Common myeloid progenitor, CD34-positive (primary cell): ENCODE measurements at regions not wholly inside any gene's neighbourhood (a gene's known extent, or its start where the extent isn't known, plus 50 kb on each side); places are given as distances from the start of the nearest gene placed in this dataset.

ENCODE experiments used
- CTCF ChIA-PET: fragments of 350-600 bp; sonication (Branson Sonifier 250); formaldehyde crosslinking; loops from one replicate; lab custom pipeline; 2021; ENCODE audit warnings: antibody characterized with exemption; lab: Charles Lee
- POLR2A ChIA-PET: fragments of 350-600 bp; sonication (Branson Sonifier 250); formaldehyde crosslinking; loops from one replicate; lab custom pipeline; 2021; ENCODE audit warnings: antibody characterized with exemption; lab: Charles Lee
- DNase-seq, 3 donors: peaks; one replicate each; pipeline versions ENCODE4 v3.0.0 to v3.0.0-alpha.2; 2013
- H3K27ac ChIP-seq, 2 experiments: 1 replicate in 1 of 2; 2 replicates in 1 of 2; pipeline ENCODE4 v1.7.0; 2013; ENCODE audit warnings: inconsistent platforms in 2 of 2, low read length in 2 of 2, mild to moderate bottlenecking in 2 of 2, low read depth in 1 of 2, moderate library complexity in 1 of 2; ENCODE audit not compliant: severe bottlenecking in 2 of 2, insufficient read depth in 1 of 2, poor library complexity in 1 of 2
- H3K27me3 ChIP-seq, 5 experiments: replicated peaks in 2 of 5; 1 replicate in 3 of 5; 2 replicates in 2 of 5; pipeline versions ENCODE4 v1.6.1 to v1.7.0; 2013; ENCODE audit warnings: low read length in 4 of 5, mild to moderate bottlenecking in 2 of 5, moderate library complexity in 2 of 5, inconsistent platforms in 1 of 5; ENCODE audit not compliant: insufficient read depth in 5 of 5, control insufficient read depth in 4 of 5
- H3K36me3 ChIP-seq, 4 experiments: 1 replicate in 2 of 4; 2 replicates in 2 of 4; pipeline versions ENCODE4 v1.6.1 to v1.7.0; 2013; ENCODE audit warnings: low read length in 3 of 4, control low read depth in 1 of 4, mild to moderate bottlenecking in 1 of 4; ENCODE audit not compliant: control insufficient read depth in 4 of 4, insufficient read depth in 4 of 4
- H3K4me1 ChIP-seq, 4 experiments: 1 replicate in 3 of 4; 2 replicates in 1 of 4; pipeline versions ENCODE4 v1.6.1 to v1.7.1; 2013; ENCODE audit warnings: low read length in 3 of 4, mild to moderate bottlenecking in 3 of 4, control low read depth in 1 of 4, inconsistent platforms in 1 of 4, moderate library complexity in 1 of 4; ENCODE audit not compliant: control insufficient read depth in 4 of 4, insufficient read depth in 4 of 4; ENCODE audit errors: control extremely low read depth in 1 of 4
- H3K4me3 ChIP-seq, 7 experiments: 1 replicate in 4 of 7; 2 replicates in 3 of 7; pipeline versions ENCODE4 v1.5.1 to v1.7.0; 2013; ENCODE audit warnings: mild to moderate bottlenecking in 7 of 7, low read length in 6 of 7, moderate library complexity in 6 of 7, inconsistent platforms in 2 of 7, low read depth in 2 of 7, control low read depth in 1 of 7; ENCODE audit not compliant: insufficient read depth in 4 of 7, control insufficient read depth in 1 of 7; ENCODE audit errors: extremely low read depth in 1 of 7
- H3K9me3 ChIP-seq, 5 experiments: 1 replicate in 4 of 5; 2 replicates in 1 of 5; pipeline versions ENCODE4 v1.6.1 to v1.7.1; 2013; ENCODE audit warnings: low read length in 4 of 5, mild to moderate bottlenecking in 2 of 5, inconsistent platforms in 1 of 5, low read depth in 1 of 5, moderate library complexity in 1 of 5; ENCODE audit not compliant: control insufficient read depth in 4 of 5, insufficient read depth in 2 of 5; ENCODE audit errors: control extremely low read depth in 1 of 5
- WGBS: methylation state at CpG from one replicate; pipeline ENCODE4 v1.1.5; 2013; ENCODE audit not compliant: insufficient coverage; 5-methylcytosine and 5-hydroxymethylcytosine counted together

DNA sequence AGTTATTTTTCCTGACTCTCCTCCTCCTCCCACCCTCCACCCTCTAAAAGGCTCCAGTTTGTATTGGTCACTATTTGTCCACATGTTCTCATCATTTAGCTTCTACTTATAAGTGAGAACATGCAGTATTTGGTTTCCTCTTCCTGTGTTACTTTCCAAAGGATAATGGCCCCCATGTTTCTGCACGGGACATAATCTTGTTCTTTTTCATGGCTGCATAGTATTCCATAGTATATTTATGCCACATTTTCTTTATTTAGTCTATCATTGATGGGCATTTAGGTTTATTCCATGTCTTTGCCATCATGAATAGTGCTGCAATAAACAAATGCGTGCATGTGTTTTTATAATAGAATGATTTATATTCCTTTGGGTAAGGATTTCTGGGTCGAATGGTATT is 167.3 kb upstream of the GRID2 start:
- no peak overlapping the region for H3K27ac ChIP-seq
- no peaks in the 10 kb centered on the region for H3K27me3 ChIP-seq
- no peak overlapping the region for H3K4me3 ChIP-seq
- H3K9me3 ChIP-seq: peaks cover 0 to 3% (median 0%) of the 10 kb centered on the region in 5 experiments
- ChIA-PET POLR2A (no interaction called here), CTCF (no interaction called here)
- DNase-seq: no peak
- WGBS: no CpG with 5 or more reads among the region's 3 CpGs
- no peaks in the 10 kb centered on the region for H3K4me1 ChIP-seq
- H3K36me3 ChIP-seq: no peaks in the 10 kb centered on the region

DNA sequence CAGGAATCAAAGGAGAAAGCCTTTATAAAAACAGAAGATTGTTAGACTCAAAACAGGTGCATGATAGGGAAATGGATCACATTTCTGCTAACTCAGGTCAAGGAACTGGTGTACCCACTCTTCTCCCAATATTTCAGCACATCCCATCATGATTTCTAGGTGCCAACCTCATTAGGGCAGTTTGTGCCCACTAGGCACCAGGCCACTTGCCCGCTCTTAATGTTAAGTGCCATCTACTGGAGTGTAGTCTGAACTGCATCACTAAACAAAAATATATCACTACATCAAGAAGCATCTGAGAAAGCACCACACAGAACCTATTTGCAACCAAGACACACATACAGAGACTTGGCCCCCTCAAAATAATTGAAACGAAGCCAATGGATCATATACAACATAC is 140.4 kb upstream of the GRID2 start:
- peak; percentile 1 to 8 (median 7) for DNase-seq
- H3K4me1 ChIP-seq: no peaks in the 10 kb centered on the region
- H3K9me3 ChIP-seq: peaks cover 0 to 2% (median 0%) of the 10 kb centered on the region in 5 experiments
- no peaks in the 10 kb centered on the region for H3K27me3 ChIP-seq
- no peak overlapping the region for H3K27ac ChIP-seq
- ChIA-PET POLR2A (no interaction called here), CTCF (no interaction called here)
- WGBS: 100% methylated on average over 1 of the region's 2 CpGs
- H3K36me3 ChIP-seq: no peaks in the 10 kb centered on the region
- no peak overlapping the region for H3K4me3 ChIP-seq

DNA sequence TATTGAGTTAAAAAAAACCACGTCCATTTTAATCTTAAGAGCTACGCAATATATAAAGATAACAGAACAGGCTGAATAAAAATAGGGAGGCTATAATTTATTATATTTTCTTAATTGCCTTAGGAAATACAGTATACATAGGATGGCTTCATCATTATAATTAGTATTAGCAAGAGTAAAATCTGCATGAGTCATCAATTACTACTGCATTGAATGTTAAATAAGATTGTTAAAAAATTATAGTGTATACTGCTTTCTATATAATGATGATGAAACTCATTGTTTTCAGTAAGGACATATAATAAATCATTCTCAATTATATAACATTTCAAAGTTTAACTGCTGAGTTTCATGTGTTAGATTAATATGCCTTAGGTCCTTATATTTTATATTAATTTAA is 133.4 kb upstream of the GRID2 start:
- Histone ChIP-seq H3K4me1 (no peaks in the 10 kb centered on the region), H3K27ac (no peak overlapping the region), H3K27me3 (no peaks in the 10 kb centered on the region), H3K9me3 (no peaks in the 10 kb centered on the region), H3K36me3 (no peaks in the 10 kb centered on the region), H3K4me3 (no peak overlapping the region)
- ChIA-PET POLR2A (no interaction called here), CTCF (no interaction called here)
- DNase-seq: no peak
- WGBS: no CpG with 5 or more reads among the region's 2 CpGs

DNA sequence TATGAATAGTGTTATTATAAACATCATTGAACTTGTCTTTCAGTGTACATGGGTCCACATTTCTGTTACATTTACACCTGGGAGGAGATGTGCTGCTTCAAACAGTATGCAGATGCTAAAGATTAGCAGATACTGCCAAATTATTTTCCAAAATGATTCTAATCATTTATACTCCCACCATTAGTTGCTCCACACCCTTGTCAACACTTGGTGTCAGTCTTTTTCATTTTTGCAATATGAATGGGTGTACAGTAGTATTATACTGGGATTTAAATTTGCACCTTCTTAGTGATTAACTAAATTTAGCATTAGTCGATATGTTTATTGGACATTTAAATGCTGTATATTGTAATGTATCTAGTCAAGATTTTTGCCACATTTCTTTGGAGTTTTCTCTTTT is 131.6 kb upstream of the GRID2 start:
- Histone ChIP-seq H3K4me3 (no peak overlapping the region), H3K36me3 (no peaks in the 10 kb centered on the region), H3K4me1 (no peaks in the 10 kb centered on the region), H3K27me3 (no peaks in the 10 kb centered on the region), H3K27ac (no peak overlapping the region), H3K9me3 (no peaks in the 10 kb centered on the region)
- no peak for DNase-seq
- WGBS: 100% methylated on average over 1 of the region's 1 CpG
- CTCF ChIA-PET: no interaction called here
- POLR2A ChIA-PET: no interaction called here

DNA sequence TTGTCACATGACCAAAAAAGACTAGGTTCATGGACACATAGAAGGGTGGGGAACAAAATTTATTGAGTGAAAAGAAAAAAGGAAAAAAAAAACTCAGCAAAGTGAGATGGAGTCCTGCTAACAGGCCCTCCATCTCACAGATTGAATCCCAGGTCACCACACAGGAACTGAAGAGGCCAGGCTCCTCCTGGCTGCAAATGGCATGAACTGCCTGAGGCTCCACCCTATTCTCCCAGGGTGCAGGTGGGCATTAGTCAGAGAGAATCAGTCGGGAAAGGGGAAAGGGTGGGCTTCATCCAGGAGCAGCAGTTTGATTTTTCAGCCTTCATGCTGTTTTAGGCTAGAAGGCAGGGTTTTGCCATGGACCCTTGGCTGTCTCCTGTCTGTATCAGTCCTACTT is 128.5 kb upstream of the GRID2 start:
- no peak overlapping the region for H3K27ac ChIP-seq
- 75% methylated on average over 1 of the region's 1 CpG for WGBS
- no peaks in the 10 kb centered on the region for H3K9me3 ChIP-seq
- no peak for DNase-seq
- POLR2A ChIA-PET: no interaction called here
- no peak overlapping the region for H3K4me3 ChIP-seq
- H3K27me3 ChIP-seq: no peaks in the 10 kb centered on the region
- no peaks in the 10 kb centered on the region for H3K36me3 ChIP-seq
- no peaks in the 10 kb centered on the region for H3K4me1 ChIP-seq
- CTCF ChIA-PET: no interaction called here

DNA sequence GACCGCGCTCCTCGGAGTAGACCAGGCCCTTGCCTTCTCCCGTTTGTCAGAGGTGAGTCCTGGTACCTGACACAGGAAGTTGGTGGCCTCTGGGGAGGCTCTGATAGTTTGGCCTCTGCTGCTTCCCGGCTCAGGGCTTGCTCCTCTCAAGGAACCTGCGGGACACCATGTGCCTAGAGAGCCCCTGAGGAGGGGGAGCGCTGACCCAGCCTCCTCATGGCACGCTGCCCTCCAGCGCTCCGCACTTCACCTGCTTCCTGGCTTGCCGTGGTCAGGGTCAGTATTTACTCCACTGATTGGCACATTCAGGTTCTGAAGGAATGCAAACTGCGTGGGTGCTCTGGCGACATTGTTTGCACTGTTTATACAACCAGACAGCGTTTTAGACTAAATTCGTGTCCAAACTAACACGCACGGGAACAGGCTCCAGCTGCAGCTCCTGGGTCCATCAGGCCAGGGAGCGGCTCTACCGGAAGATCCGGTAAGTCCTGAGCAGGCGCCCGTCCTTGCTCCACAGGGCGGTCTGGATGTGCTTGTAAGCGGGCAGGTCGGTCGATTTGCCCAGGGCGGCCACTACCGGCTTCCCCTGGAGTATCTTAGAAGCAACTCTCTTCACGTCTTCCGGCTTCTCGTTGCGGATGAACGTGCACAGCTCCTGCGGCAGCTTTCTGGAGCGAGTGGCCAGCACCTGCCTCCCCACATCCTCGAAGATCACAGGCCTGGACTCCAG is 121.6 kb upstream of the GRID2 start:
- Histone ChIP-seq H3K27ac (no peak overlapping the region), H3K9me3 (peaks cover 0 to 5% (median 0%) of the 10 kb centered on the region in 5 experiments), H3K36me3 (no peaks in the 10 kb centered on the region), H3K27me3 (no peaks in the 10 kb centered on the region), H3K4me1 (no peaks in the 10 kb centered on the region), H3K4me3 (no peak overlapping the region)
- DNase-seq: no peak
- ChIA-PET CTCF (interaction anchor here (1.6 kb wide), 1 partner anchor 21 kb away, joined by 3 read pairs; no protein-coding TSS in a partner anchor), POLR2A (no interaction called here)
- WGBS: 96% methylated on average over 33 of the region's 36 CpGs

DNA sequence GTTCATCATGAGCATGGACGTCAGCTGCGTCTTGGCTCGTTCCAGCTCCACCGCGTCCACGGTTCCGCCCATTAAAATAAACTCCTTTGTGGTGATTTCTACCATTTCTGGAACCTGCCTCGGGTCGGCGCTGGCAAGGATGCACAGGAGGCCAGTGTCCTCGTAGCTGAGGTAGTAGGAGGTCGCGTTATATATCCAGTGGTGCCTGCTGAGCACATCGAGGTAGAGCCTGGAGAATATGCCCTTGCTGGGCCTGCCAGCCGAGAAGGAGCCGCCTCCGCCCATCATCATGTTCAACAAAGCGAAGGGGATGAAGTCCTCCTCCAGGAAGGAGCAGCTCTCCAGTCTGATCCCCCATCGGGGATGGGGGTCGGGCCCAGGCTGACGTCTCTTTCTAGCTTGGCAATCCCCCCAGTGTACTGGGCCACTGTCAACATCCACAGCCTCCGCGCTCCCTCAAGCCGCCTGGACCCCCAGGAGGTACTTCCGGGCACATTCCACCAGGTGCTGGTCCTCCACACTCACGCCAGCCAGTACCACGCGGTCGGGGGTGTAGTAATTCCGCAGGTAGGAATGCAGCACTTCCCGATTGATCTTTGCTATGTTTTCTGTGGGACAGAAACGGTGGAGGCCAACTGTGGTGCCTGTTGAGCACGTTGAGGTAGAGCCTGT is 120.9 kb upstream of the GRID2 start:
- H3K4me1 ChIP-seq: no peaks in the 10 kb centered on the region
- H3K27ac ChIP-seq: no peak overlapping the region
- 97% methylated on average over 29 of the region's 33 CpGs for WGBS
- POLR2A ChIA-PET: no interaction called here
- H3K4me3 ChIP-seq: no peak overlapping the region
- CTCF ChIA-PET: interaction anchor here (1.6 kb wide), 1 partner anchor 22 kb away, joined by 3 read pairs; no protein-coding TSS in a partner anchor
- peaks cover 0 to 5% (median 0%) of the 10 kb centered on the region in 5 experiments for H3K9me3 ChIP-seq
- H3K36me3 ChIP-seq: no peaks in the 10 kb centered on the region
- H3K27me3 ChIP-seq: no peaks in the 10 kb centered on the region
- no peak for DNase-seq
